Naive thymus-derived CD8-positive, alpha-beta T cell (primary cell): ENCODE measurements at regions not wholly inside any gene's neighbourhood (a gene's known extent, or its start where the extent isn't known, plus 50 kb on each side); places are given as distances from the start of the nearest gene placed in this dataset.

ENCODE experiments used
- ATAC-seq, 2 donors: fragments of 150-1000 bp; cut with Tn5 transposase in 1 of 2; sonication (Bioruptor Pico), chemical (Tn5 transposase) in 1 of 2; 1 replicate in 1 of 2; 2 replicates in 1 of 2; pipeline ENCODE4 v1.10.0; 2021; ENCODE audit warnings: mild to moderate bottlenecking in 2 of 2, moderate library complexity in 2 of 2
- POLR2A ChIA-PET: fragments of 350-600 bp; sonication (Branson Sonifier 250); formaldehyde crosslinking; loops from one replicate; lab custom pipeline; 2021; ENCODE audit warnings: antibody characterized with exemption; lab: Charles Lee
- DNase-seq, 10 donors: peaks; one replicate each; pipeline versions ENCODE4 v3.0.0 to v3.0.0-alpha.2; 2020 to 2022
- H3K27ac Mint-ChIP-seq, 10 donors: one replicate each; pipeline ENCODE4 v1.8.0; 2020 to 2022; ENCODE audit warnings: mild to moderate bottlenecking in 10 of 10, mixed read lengths in 10 of 10, moderate library complexity in 4 of 10, inconsistent platforms in 1 of 10
- H3K27me3 Mint-ChIP-seq, 5 donors: one replicate each; pipeline ENCODE4 v1.8.0; 2021 to 2022; ENCODE audit warnings: mixed read lengths in 5 of 5
- H3K36me3 Mint-ChIP-seq, 3 donors: one replicate each; pipeline ENCODE4 v1.8.0; 2020 to 2022; ENCODE audit warnings: mixed read lengths in 3 of 3, mild to moderate bottlenecking in 2 of 3, inconsistent platforms in 1 of 3
- H3K4me1 Mint-ChIP-seq, 4 donors: one replicate each; pipeline ENCODE4 v1.8.0; 2021 to 2022; ENCODE audit warnings: mixed read lengths in 4 of 4
- H3K4me3 Mint-ChIP-seq, 10 donors: one replicate each; pipeline ENCODE4 v1.8.0; 2020 to 2022; ENCODE audit warnings: mild to moderate bottlenecking in 10 of 10, mixed read lengths in 10 of 10, moderate library complexity in 6 of 10, inconsistent platforms in 1 of 10
- H3K9me3 Mint-ChIP-seq, 9 donors: one replicate each; pipeline ENCODE4 v1.8.0; 2020 to 2022; ENCODE audit warnings: mixed read lengths in 9 of 9, mild to moderate bottlenecking in 3 of 9, inconsistent platforms in 1 of 9, moderate library complexity in 1 of 9

DNA sequence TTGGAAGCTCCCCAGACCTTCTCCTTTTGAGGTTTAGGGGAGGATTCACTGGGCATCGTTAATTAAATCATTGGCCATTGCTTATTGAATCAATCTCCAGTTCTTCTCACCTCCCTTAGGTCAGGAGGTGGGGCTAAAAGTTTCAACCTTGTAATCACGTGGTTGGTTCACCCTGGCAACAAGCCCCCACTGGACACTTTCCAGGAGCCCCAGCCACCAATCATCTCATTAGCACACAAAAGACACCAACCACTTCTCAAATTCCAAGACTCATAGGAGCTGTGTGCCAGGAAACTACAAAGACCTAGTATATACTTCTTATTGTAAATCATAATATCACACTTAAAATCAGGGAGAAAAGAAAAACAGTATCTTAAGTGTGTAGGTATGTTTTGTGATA is 94.6 kb upstream of the PLEKHA5 start:
- no peak for ATAC-seq
- H3K4me3 Mint-ChIP-seq: no peak overlapping the region

DNA sequence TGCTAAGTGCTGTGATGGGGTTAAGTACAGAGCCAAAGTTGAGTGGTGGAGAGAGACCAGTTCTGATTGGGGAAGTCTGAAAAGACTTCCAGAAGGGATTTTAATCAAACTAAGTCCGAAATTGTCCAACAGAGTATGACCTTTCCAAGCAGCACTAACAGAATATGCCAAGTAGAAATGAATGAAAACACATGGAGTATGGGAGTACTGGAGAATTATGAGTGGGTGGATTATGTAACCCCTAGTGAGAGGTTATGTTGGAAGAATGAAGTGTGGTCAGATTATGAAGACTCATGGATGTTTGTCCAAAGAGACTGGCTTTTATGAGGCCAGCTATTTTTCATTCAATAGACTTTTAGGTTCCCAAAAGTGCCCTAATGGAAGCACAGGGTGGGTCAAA is 94.0 kb upstream of the PLEKHA5 start:
- H3K4me3 Mint-ChIP-seq: no peak overlapping the region
- ATAC-seq (no peak), DNase-seq (no peak)
- H3K4me1 Mint-ChIP-seq: no peaks in the 10 kb centered on the region
- peaks cover 0 to 12% (median 7%) of the 10 kb centered on the region in 9 donors for H3K9me3 Mint-ChIP-seq
- POLR2A ChIA-PET: no interaction called here
- peaks cover 0 to 5% (median 2%) of the 10 kb centered on the region in 5 donors for H3K27me3 Mint-ChIP-seq
- H3K36me3 Mint-ChIP-seq: peaks cover 0 to 11% (median 0%) of the 10 kb centered on the region in 3 donors
- no peak overlapping the region for H3K27ac Mint-ChIP-seq

More for the DNA sequence above, 94.6 kb upstream of the PLEKHA5 start:
- Mint-ChIP-seq H3K4me1 (no peaks in the 10 kb centered on the region), H3K9me3 (peaks cover 0 to 12% (median 7%) of the 10 kb centered on the region in 9 donors), H3K27me3 (peaks cover 0 to 3% (median 0%) of the 10 kb centered on the region in 5 donors), H3K36me3 (peaks cover 0 to 11% (median 0%) of the 10 kb centered on the region in 3 donors), H3K27ac (no peak overlapping the region)
- POLR2A ChIA-PET: no interaction called here
- DNase-seq: no peak

DNA sequence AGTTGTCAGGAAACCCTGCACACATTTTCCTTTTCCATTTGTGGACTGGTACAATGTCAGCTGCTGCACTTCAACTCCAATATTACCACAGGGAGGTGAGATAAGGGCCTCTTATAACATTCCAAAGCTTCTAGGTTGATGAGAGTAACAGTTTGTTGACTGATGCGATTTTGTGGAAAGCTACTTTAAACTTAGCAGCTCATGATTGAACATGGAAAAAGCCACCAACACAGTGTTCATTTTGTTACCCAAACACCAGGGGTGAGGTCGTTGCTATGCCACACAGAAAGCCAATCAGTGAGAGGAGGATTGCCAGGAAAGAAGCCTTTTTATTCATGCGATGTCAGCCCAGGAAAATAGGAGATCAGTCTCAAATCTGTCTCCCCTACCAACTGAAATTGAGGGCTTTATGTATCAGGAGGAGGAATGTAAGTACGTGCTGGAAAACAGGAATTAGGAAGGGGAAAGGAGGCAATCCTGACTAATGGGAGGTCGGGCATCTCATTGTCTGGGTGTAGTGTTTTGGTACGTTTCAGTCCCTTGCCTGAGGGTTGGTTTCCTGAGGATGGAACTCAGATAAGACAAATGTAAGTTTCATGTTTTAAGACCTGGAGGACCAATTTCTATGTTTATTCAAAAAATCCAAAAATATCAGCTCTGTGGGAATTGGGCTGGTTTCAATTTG is 92.7 kb upstream of the PLEKHA5 start:
- Mint-ChIP-seq H3K9me3 (peaks cover 0 to 11% (median 7%) of the 10 kb centered on the region in 9 donors), H3K27me3 (peaks cover under 1 to 12% (median 3%) of the 10 kb centered on the region in 5 donors), H3K4me3 (no peak overlapping the region), H3K27ac (no peak overlapping the region), H3K36me3 (peaks cover 0 to 11% (median 0%) of the 10 kb centered on the region in 3 donors), H3K4me1 (no peaks in the 10 kb centered on the region)
- POLR2A ChIA-PET: no interaction called here
- DNase-seq (no peak), ATAC-seq (no peak)

DNA sequence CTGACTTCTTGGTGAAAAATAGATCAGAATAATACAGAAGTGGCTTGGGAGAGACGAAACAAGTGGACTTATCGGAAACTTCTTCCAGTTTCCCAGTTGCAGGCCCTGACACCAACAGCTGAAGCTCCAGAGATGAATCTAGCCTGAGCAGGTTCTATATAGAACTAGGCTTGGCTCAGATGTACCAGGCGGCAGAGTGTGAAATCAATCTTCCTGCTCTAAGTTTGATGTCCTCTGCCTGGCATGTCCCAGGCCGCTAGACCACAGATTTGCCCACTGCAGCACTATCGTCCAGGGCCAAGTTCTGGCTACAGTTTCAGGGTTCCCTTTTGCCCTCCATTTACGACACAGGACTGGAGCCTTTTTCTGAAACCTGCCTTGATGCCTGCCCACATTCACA is 91.3 kb upstream of the PLEKHA5 start:
- ATAC-seq (no peak), DNase-seq (no peak)
- Mint-ChIP-seq H3K36me3 (peaks cover 0 to 8% (median 0%) of the 10 kb centered on the region in 3 donors), H3K4me3 (no peak overlapping the region), H3K4me1 (no peaks in the 10 kb centered on the region), H3K27me3 (peaks cover 0 to 12% (median 3%) of the 10 kb centered on the region in 5 donors), H3K27ac (no peak overlapping the region), H3K9me3 (peaks cover 0 to 7% (median 4%) of the 10 kb centered on the region in 9 donors)
- POLR2A ChIA-PET: no interaction called here

DNA sequence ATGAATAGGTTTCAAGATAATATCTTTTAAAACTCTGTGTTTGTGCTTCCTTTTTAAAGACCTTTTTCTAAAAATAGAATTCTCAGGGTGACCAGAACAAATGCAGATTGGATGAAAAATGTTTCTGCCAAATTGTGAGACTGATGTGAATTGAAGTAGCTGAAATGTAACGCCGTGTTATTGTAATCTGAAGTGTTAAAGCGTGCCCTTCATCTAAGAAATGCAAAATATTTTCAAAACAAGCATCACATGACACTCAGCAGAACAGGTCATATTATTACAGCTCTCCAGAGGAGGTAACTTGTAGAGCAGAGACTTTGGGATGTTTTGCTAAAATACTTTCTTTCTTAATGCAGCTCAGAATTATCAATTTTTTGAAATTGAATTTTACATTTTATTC is 90.0 kb upstream of the PLEKHA5 start:
- no peak overlapping the region for H3K4me3 Mint-ChIP-seq
- H3K36me3 Mint-ChIP-seq: no peaks in the 10 kb centered on the region
- H3K4me1 Mint-ChIP-seq: no peaks in the 10 kb centered on the region
- ATAC-seq (no peak), DNase-seq (no peak)
- POLR2A ChIA-PET: no interaction called here
- H3K9me3 Mint-ChIP-seq: peaks cover 0 to 6% (median 0%) of the 10 kb centered on the region in 9 donors
- H3K27ac Mint-ChIP-seq: no peak overlapping the region
- peaks cover 1 to 12% (median 6%) of the 10 kb centered on the region in 5 donors for H3K27me3 Mint-ChIP-seq

DNA sequence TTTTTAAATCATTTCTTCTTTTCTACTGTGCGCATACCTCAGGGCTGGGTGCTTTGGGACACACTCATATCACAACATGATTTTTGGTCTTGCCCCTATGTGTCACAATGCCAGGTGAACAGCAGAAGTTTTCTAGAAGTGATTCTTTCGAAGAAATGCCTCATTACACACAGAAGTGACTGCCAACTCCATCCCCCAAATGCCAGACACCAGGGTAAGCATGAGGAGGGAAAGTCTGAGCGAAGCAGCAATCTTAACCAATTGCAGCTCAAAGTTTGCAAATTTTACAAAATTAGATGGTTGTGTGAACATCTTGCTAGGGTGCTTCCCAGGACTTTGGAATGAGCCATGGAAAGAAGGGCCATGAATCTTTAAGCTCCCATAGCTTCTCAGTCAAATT is 87.3 kb upstream of the PLEKHA5 start:
- Mint-ChIP-seq H3K9me3 (peaks cover 0 to 10% (median 0%) of the 10 kb centered on the region in 9 donors), H3K4me3 (no peak overlapping the region), H3K27ac (no peak overlapping the region), H3K36me3 (no peaks in the 10 kb centered on the region), H3K4me1 (no peaks in the 10 kb centered on the region), H3K27me3 (peaks cover 1 to 12% (median 6%) of the 10 kb centered on the region in 5 donors)
- POLR2A ChIA-PET: no interaction called here
- ATAC-seq (no peak), DNase-seq (no peak)

DNA sequence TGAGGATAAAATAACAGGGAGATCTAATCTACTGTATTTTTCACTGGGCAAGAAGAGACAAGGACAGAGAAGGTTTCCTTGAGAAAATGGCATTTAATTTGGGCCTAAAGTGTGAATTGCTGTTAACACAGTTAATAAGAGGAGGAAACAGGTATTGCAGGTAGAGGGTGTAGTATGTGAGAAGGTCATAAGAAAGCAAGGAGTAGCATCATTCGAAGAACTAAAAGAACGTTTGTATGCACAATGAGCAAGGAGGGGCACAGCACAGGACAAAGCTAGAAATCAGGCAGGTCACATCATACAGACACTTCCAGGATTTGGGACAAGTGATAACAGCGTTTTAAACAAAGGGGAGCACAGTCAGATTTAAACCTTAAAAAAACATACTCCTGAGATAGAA is 85.1 kb upstream of the PLEKHA5 start:
- DNase-seq: no peak
- Mint-ChIP-seq H3K36me3 (no peaks in the 10 kb centered on the region), H3K9me3 (peaks cover 0 to 10% (median 0%) of the 10 kb centered on the region in 9 donors), H3K4me3 (no peak overlapping the region), H3K27me3 (peaks cover 1 to 12% (median 6%) of the 10 kb centered on the region in 5 donors), H3K27ac (no peak overlapping the region), H3K4me1 (peaks cover 0 to 2% (median 0%) of the 10 kb centered on the region in 4 donors)
- POLR2A ChIA-PET: no interaction called here
- ATAC-seq: no peak

DNA sequence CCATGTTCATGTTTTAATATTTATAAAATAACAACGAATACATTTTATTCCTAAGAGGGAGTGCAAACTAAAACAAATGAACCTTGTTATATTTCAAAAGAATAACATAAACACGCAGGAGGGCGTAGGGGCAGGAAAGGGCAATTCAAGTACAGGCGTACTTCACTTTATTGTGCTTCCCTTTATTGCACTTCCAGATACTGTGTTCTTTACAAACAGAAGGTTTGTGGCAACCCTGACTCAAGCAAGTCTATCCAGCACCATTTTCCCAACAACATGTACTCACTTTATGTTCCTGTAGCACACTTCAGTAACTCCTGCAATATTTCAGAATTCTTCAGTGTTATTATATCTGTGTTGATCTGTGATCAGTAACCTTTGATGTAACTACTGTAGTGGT is 84.6 kb upstream of the PLEKHA5 start:
- DNase-seq (no peak), ATAC-seq (no peak)
- no peak overlapping the region for H3K4me3 Mint-ChIP-seq
- H3K27ac Mint-ChIP-seq: no peak overlapping the region
- H3K9me3 Mint-ChIP-seq: peaks cover 0 to 10% (median 0%) of the 10 kb centered on the region in 9 donors
- POLR2A ChIA-PET: no interaction called here
- peaks cover 0 to 2% (median 0%) of the 10 kb centered on the region in 4 donors for H3K4me1 Mint-ChIP-seq
- peaks cover 1 to 12% (median 6%) of the 10 kb centered on the region in 5 donors for H3K27me3 Mint-ChIP-seq
- H3K36me3 Mint-ChIP-seq: no peaks in the 10 kb centered on the region

DNA sequence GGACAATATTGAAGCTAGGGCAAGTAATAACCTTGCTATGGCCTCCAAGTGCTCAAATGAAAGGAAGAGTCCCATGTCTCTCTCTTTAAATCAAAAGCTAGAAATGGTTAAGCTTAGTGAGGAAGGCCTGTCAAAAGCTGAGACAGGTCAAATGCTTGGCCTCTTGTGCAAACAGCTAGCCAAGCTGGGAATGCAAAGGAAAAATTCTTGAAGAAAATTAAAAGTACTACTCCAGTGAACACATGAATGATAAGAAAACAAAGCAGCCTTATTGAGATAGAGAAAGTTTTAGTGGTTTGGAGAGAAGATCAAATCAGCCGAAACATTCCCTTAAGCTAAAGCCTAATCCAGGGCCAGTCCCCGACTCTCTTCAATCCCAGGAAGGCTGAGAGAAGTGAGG is 84.1 kb upstream of the PLEKHA5 start:
- peaks cover 0 to 10% (median 0%) of the 10 kb centered on the region in 9 donors for H3K9me3 Mint-ChIP-seq
- H3K27ac Mint-ChIP-seq: no peak overlapping the region
- peaks cover 1 to 10% (median 6%) of the 10 kb centered on the region in 5 donors for H3K27me3 Mint-ChIP-seq
- no peak overlapping the region for H3K4me3 Mint-ChIP-seq
- no peaks in the 10 kb centered on the region for H3K36me3 Mint-ChIP-seq
- DNase-seq (no peak), ATAC-seq (no peak)
- peaks cover 0 to 2% (median 0%) of the 10 kb centered on the region in 4 donors for H3K4me1 Mint-ChIP-seq
- POLR2A ChIA-PET: no interaction called here

DNA sequence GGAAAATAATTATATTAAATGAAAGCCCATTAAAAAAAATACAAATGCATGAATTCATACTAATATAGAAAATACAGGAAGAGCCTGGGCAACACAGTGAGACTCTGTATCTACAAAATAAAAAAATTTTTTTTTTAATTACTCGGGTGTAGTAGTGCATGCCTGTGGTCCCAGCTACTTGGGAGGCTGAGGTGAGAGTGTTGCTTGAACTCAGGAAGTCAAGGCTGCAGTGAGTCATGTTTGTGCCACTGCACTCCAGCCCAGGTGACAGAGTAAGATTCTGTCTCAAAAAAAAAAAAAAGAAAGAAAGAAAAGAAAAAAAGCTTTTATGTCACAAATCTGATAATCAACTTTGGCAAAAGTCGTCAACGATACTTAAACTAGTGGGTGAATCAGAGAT is 80.6 kb upstream of the PLEKHA5 start:
- Mint-ChIP-seq H3K4me1 (peaks cover 0 to 2% (median 0%) of the 10 kb centered on the region in 4 donors), H3K9me3 (peaks cover 0 to 9% (median 0%) of the 10 kb centered on the region in 9 donors), H3K36me3 (no peaks in the 10 kb centered on the region), H3K27me3 (peaks cover 0 to 20% (median 7%) of the 10 kb centered on the region in 5 donors), H3K4me3 (no peak overlapping the region), H3K27ac (no peak overlapping the region)
- POLR2A ChIA-PET: no interaction called here
- ATAC-seq (no peak), DNase-seq (no peak)

DNA sequence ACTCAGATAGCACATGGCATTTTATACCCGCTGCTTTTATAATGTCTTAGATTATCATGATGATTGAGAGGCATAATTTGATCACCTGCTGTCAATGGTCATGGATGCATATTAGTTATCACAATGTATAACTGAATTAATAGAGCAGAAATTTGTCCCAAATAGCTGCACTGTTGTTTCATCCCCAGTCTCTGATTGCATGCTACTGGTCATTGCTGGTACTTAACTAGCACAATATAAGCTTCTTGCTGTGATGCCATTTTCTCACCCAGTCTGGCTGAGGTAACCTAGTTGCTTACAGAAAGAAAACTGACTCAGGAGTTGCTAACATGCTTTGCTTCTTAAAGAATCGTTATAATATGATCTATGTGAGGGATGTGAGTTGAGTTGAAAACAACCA is 76.8 kb upstream of the PLEKHA5 start:
- POLR2A ChIA-PET: no interaction called here
- Mint-ChIP-seq H3K36me3 (no peaks in the 10 kb centered on the region), H3K4me3 (no peak overlapping the region), H3K27me3 (peaks cover 0 to 34% (median 9%) of the 10 kb centered on the region in 5 donors), H3K9me3 (no peaks in the 10 kb centered on the region), H3K27ac (no peak overlapping the region), H3K4me1 (peaks cover 0 to 2% (median 0%) of the 10 kb centered on the region in 4 donors)
- DNase-seq: no peak
- ATAC-seq: no peak

DNA sequence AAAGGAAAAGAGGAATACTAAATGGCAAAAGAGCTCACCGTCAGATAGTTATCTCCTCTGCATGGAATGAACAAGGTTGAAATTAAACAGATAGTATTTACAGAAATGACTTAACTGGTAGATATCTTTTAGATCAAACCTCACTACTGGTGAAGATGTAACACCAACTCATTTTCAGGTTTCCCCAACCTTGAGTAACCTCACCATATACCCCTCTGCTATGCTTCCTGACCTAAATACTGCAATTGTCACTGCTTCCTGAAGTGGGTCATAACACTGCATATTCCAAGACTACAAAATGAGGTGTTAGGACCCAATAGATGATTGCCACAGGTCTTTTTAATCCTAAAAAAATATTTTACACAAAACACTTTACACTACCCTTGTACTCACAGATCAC is 76.3 kb upstream of the PLEKHA5 start:
- Mint-ChIP-seq H3K27me3 (peaks cover 0 to 34% (median 9%) of the 10 kb centered on the region in 5 donors), H3K9me3 (no peaks in the 10 kb centered on the region), H3K27ac (no peak overlapping the region), H3K4me3 (no peak overlapping the region), H3K36me3 (no peaks in the 10 kb centered on the region), H3K4me1 (peaks cover 0 to 2% (median 0%) of the 10 kb centered on the region in 4 donors)
- POLR2A ChIA-PET: no interaction called here
- ATAC-seq: no peak
- DNase-seq: no peak

DNA sequence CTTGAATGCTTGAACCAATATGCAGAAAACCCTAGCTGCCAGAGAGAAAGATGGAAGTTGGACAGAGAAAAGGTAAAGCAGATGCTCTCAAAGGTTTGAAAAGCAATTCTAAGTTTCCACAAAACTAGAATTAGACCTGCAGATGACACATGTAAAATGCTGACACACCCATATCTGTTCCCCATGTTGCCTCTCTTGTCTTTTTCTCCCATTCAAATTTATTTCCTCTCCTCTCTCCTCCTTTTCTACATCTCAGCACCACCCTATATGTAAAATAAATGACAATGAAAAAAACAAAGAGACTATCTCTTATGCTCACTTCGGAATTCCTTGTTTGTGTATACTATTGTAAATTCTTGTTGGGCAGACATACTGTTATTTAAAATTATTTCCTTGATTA is 75.5 kb upstream of the PLEKHA5 start:
- Mint-ChIP-seq H3K4me1 (peaks cover 0 to under 1% (median 0%) of the 10 kb centered on the region in 4 donors), H3K4me3 (no peak overlapping the region), H3K9me3 (no peaks in the 10 kb centered on the region), H3K27me3 (peaks cover 0 to 34% (median 9%) of the 10 kb centered on the region in 5 donors), H3K27ac (no peak overlapping the region), H3K36me3 (no peaks in the 10 kb centered on the region)
- no peak for ATAC-seq
- POLR2A ChIA-PET: no interaction called here
- DNase-seq: no peak
